ENCODE measurements at regions not wholly inside any gene's neighbourhood (a gene's known extent, or its start where the extent isn't known, plus 50 kb on each side); places are given as distances from the start of the nearest gene placed in this dataset.

- TF ChIP-seq SRF (IDR thresholded peaks at IDR 0.05; ENCODE audit: low read depth) (no peak), TCF7L2 (IDR thresholded peaks at IDR 0.05; ENCODE audit: borderline replicate concordance, extremely low read depth, insufficient read depth, insufficient read length) (no peak), ELF1 (IDR thresholded peaks at IDR 0.05; ENCODE audit: borderline replicate concordance, low read depth) (no peak), YY1 (IDR thresholded peaks at IDR 0.05; ENCODE audit: extremely low read depth, insufficient replicate concordance, low read depth, low read length) (no peak), POLR2AphosphoS5 (IDR thresholded peaks at IDR 0.05; ENCODE audit: low read depth, low read length) (no peak), CEBPB (IDR thresholded peaks at IDR 0.05; ENCODE audit: low read depth) (no peak), MAX (IDR thresholded peaks at IDR 0.05) (no peak)
These were observed 423.5 kb downstream of the OMA1 start (continued) for GRCh38 chr1:58123051-58123450.

- no peak overlapping the region for H2AFZ ChIP-seq (ENCODE audit: low read depth, low read length, poor library complexity, severe bottlenecking)
- TF ChIP-seq SP1 (IDR thresholded peaks at IDR 0.05; ENCODE audit: low read depth) (no peak), CTCF (IDR thresholded peaks at IDR 0.05 in 2 of 3, conservative IDR thresholded peaks at IDR 0.05 in 1 of 3; ENCODE audit: borderline replicate concordance in 1 of 3, insufficient read depth in 1 of 3, low read depth in 2 of 3, low read length in 2 of 3) (no peak), EGR1 (IDR thresholded peaks at IDR 0.05; ENCODE audit: low read depth) (no peak), CEBPB (IDR thresholded peaks at IDR 0.05; ENCODE audit: low read depth) (no peak), EZH2 (IDR thresholded peaks at IDR 0.05) (no peak), SRF (IDR thresholded peaks at IDR 0.05; ENCODE audit: low read depth) (no peak), ZBTB33 (IDR thresholded peaks at IDR 0.05; ENCODE audit: extremely low read depth, insufficient replicate concordance, low read length) (no peak), CBX3 (IDR thresholded peaks at IDR 0.05; ENCODE audit: low read depth) (no peak), TCF7L2 (IDR thresholded peaks at IDR 0.05; ENCODE audit: borderline replicate concordance, extremely low read depth, insufficient read depth, insufficient read length) (no peak), ZNF274 (IDR thresholded peaks at IDR 0.05; ENCODE audit: low read depth, low read length) (no peak), YY1 (IDR thresholded peaks at IDR 0.05; ENCODE audit: extremely low read depth, insufficient replicate concordance, low read depth, low read length) (no peak), FOSL1 (IDR thresholded peaks at IDR 0.05; ENCODE audit: low read depth) (no peak), REST (IDR thresholded peaks at IDR 0.05; ENCODE audit: low read depth) (no peak)
- POLR2A ChIA-PET, result no interaction called here
- no peak overlapping the region for H3K4me2 ChIP-seq (ENCODE audit: low read length)
- CTCF ChIA-PET, result no interaction called here
- no peak overlapping the region for H3K9ac ChIP-seq (ENCODE audit: low read length)
- DNase-seq (ENCODE audit: low read depth, low spot score) (no peak), ATAC-seq (no peak)
- no peaks in the 10 kb centered on the region for H3K9me2 ChIP-seq (ENCODE audit: insufficient read depth)
- no peak overlapping the region for H3K27ac ChIP-seq (ENCODE audit: low read depth, low read length)
- no TSS peak for BruUV-seq (replicated peaks)
- H3K79me2 ChIP-seq (ENCODE audit: insufficient read depth, low read length), result no peaks in the 10 kb centered on the region
- H3K9me3 ChIP-seq (ENCODE audit: control insufficient read depth in 1 of 2, insufficient read depth in 1 of 2, low read depth in 1 of 2, low read length in 2 of 2), result no peaks in the 10 kb centered on the region
- H3K27me3 ChIP-seq (ENCODE audit: insufficient read depth, low read length), result no peaks in the 10 kb centered on the region
- no peaks in the 10 kb centered on the region for H4K20me1 ChIP-seq (ENCODE audit: insufficient read depth)
- RAD21 ChIA-PET (ENCODE audit: low non-redundant PET in 1 of 2, low total read pairs in 2 of 2, uncharacterized antibody in 2 of 2, unreplicated experiment in 2 of 2), result no interaction called here
- intact Hi-C loops (cut with micrococcal nuclease), result no loop called here
- H3K4me1 ChIP-seq (ENCODE audit: control insufficient read depth in 1 of 2, insufficient read depth in 2 of 2, low read length in 2 of 2), result no peaks in the 10 kb centered on the region
- no peaks in the 10 kb centered on the region for H3K36me3 ChIP-seq (ENCODE audit: control insufficient read depth in 1 of 2, insufficient read depth in 2 of 2, low read length in 2 of 2)
- H3K4me3 ChIP-seq (replicated peaks in 1 of 2; ENCODE audit: low read depth in 1 of 2, low read length in 2 of 2), result no peak overlapping the region
These were observed 426.6 kb downstream of the OMA1 start for GRCh38 chr1:58119971-58120370.
